ENCODE measurements at regions not wholly inside any gene's neighbourhood (a gene's known extent, or its start where the extent isn't known, plus 50 kb on each side); places are given as distances from the start of the nearest gene placed in this dataset.
"Not testable (repeated sequence)": the region's sequence is repeated elsewhere in the genome, so short reads cannot be mapped to it uniquely, and the experiment has no call there.

- DNase-seq = no peak
Observed at GRCh38 chr5:164306662-164307061, 801.2 kb downstream of the MAT2B start.

GRCh38 chr5:164312801-164313200, 807.4 kb downstream of the MAT2B start:
- no peak for DNase-seq

GRCh38 chr5:164317676-164318075, 812.3 kb downstream of the MAT2B start:
- no peak for DNase-seq

- DNase-seq = no peak
Observed at GRCh38 chr5:164319161-164319560, 813.7 kb downstream of the MAT2B start.

- DNase-seq = no peak
Observed at GRCh38 chr5:164324239-164324638, 818.8 kb downstream of the MAT2B start.

- no peak for DNase-seq
Observed at GRCh38 chr5:164326219-164326618, 820.8 kb downstream of the MAT2B start.

- not testable (repeated sequence) for DNase-seq
Observed at GRCh38 chr5:164327166-164327565, 821.7 kb downstream of the MAT2B start.

GRCh38 chr5:164332349-164333196, 827.2 kb downstream of the MAT2B start:
- DNase-seq = no peak

GRCh38 chr5:164335837-164336236, 830.4 kb downstream of the MAT2B start:
- DNase-seq = no peak

- no peak for DNase-seq
Observed at GRCh38 chr5:164336276-164336675, 830.9 kb downstream of the MAT2B start.

- DNase-seq = no peak
Observed at GRCh38 chr5:164336906-164337305, 831.5 kb downstream of the MAT2B start.

GRCh38 chr5:164341056-164341619, 835.7 kb downstream of the MAT2B start:
- DNase-seq = no peak

- no peak for DNase-seq
Observed at GRCh38 chr5:164345173-164345849, 839.9 kb downstream of the MAT2B start.

- no peak for DNase-seq
Observed at GRCh38 chr5:164345853-164346252, 840.4 kb downstream of the MAT2B start.

- no peak for DNase-seq
Observed at GRCh38 chr5:164346785-164347630, 841.6 kb downstream of the MAT2B start.

GRCh38 chr5:164350236-164350635, 844.8 kb downstream of the MAT2B start:
- DNase-seq = no peak

- DNase-seq = no peak
Observed at GRCh38 chr5:164351245-164351834, 845.9 kb downstream of the MAT2B start.

- DNase-seq = no peak
Observed at GRCh38 chr5:164352695-164353094, 847.3 kb downstream of the MAT2B start.

GRCh38 chr5:164353155-164353554, 847.7 kb downstream of the MAT2B start:
- DNase-seq = no peak

GRCh38 chr5:164354139-164354751, 848.8 kb downstream of the MAT2B start:
- DNase-seq = no peak

- no peak for DNase-seq
Observed at GRCh38 chr5:164355267-164355830, 849.9 kb downstream of the MAT2B start.

GRCh38 chr5:164356790-164357189, 851.4 kb downstream of the MAT2B start:
- DNase-seq = no peak

All from T-helper 2 cell (primary cell).